PC-9 (cell line): ENCODE measurements at regions not wholly inside any gene's neighbourhood (a gene's known extent, or its start where the extent isn't known, plus 50 kb on each side); places are given as distances from the start of the nearest gene placed in this dataset.

ENCODE experiments used
- BruUV-seq: library from RNA; stranded (reverse); fragments of 400-500 nt; replicated peaks from 2 replicates; lab custom pipeline; 2021; lab: Mats Ljungman, UMichigan
- CTCF ChIA-PET: fragments of 300-600 bp; sonication (Branson Sonifier 250); formaldehyde crosslinking; loops from one replicate; lab custom pipeline; 2022; ENCODE audit warnings: antibody characterized with exemption; lab: Charles Lee
- POLR2A ChIA-PET: fragments of 300-600 bp; sonication (Branson Sonifier 250); formaldehyde crosslinking; loops from one replicate; lab custom pipeline; 2022; ENCODE audit warnings: antibody characterized with exemption; ENCODE audit not compliant: unreplicated experiment; lab: Charles Lee
- DNase-seq, 2 experiments: peaks; one replicate each; pipeline versions ENCODE4 v3.0.0 to v3.0.0-alpha.2; 2015 to 2022; ENCODE audit warnings: mixed read lengths in 1 of 2
- H2AFZ ChIP-seq: fragments of 200-600 bp; sonication (generic); 2 replicates; pipeline ENCODE4 v1.8.1; 2017; ENCODE audit warnings: antibody characterized with exemption
- H3F3A ChIP-seq: fragments of 200-600 bp; sonication (generic); 2 replicates; pipeline ENCODE4 v1.8.1; 2017; ENCODE audit warnings: antibody characterized with exemption, mild to moderate bottlenecking, low read depth; ENCODE audit not compliant: insufficient read depth
- H3K27ac ChIP-seq: fragments of 200-600 bp; sonication (generic); 2 replicates; pipeline ENCODE4 v1.6.1; 2016; ENCODE audit warnings: mixed run types
- H3K27me3 ChIP-seq: fragments of 200-600 bp; sonication (generic); 2 replicates; pipeline ENCODE4 v1.6.1; 2016; ENCODE audit warnings: low read depth, mixed run types; ENCODE audit not compliant: insufficient read depth
- H3K36me3 ChIP-seq: fragments of 200-600 bp; sonication (generic); 2 replicates; pipeline ENCODE4 v1.6.1; 2016; ENCODE audit warnings: low read depth, mixed run types
- H3K4me1 ChIP-seq: fragments of 200-600 bp; sonication (generic); replicated peaks from 2 replicates; pipeline ENCODE4 v1.6.1; 2016; ENCODE audit warnings: mixed run types; ENCODE audit not compliant: insufficient read depth
- H3K4me2 ChIP-seq: fragments of 200-600 bp; sonication (generic); 2 replicates; pipeline ENCODE4 v1.6.1; 2017; ENCODE audit warnings: mixed run types
- H3K4me3 ChIP-seq: fragments of 200-600 bp; sonication (generic); 2 replicates; pipeline ENCODE4 v1.6.1; 2016; ENCODE audit warnings: mixed run types
- H3K79me2 ChIP-seq: fragments of 200-600 bp; sonication (generic); 2 replicates; pipeline ENCODE4 v1.6.1; 2017; ENCODE audit warnings: low read depth, mixed run types
- H3K9me2 ChIP-seq: fragments of 200-600 bp; sonication (generic); 2 replicates; pipeline ENCODE4 v1.8.1; 2017; ENCODE audit warnings: mild to moderate bottlenecking; ENCODE audit not compliant: insufficient read depth
- H3K9me3 ChIP-seq: fragments of 200-600 bp; sonication (generic); 2 replicates; pipeline ENCODE4 v1.8.1; 2016; ENCODE audit warnings: low read depth; ENCODE audit not compliant: insufficient read depth
- H4K20me1 ChIP-seq: fragments of 200-600 bp; sonication (generic); 2 replicates; pipeline ENCODE4 v1.8.1; 2017; ENCODE audit not compliant: insufficient read depth
- EZH2 ChIP-seq: fragments of 200-600 bp; sonication (generic); IDR thresholded peaks from 2 replicates; pipeline ENCODE4 v1.8.0; 2017; ENCODE audit warnings: antibody characterized with exemption, low read depth
- intact Hi-C: fragments of 100-400 bp; cut with micrococcal nuclease; formaldehyde crosslinking; loops from one replicate; pipeline ENCODE4 v1.10.0; 2022; ENCODE audit not compliant: unreplicated experiment
- TF ChIP-seq, protein P1 (sequence below): fragments of 200-600 bp; sonication (generic); conservative IDR thresholded peaks from 2 replicates; pipeline ENCODE4 v1.6.1; 2017; ENCODE audit warnings: mixed run types, antibody characterized with exemption, mild to moderate bottlenecking, moderate library complexity

- Histone ChIP-seq H3K79me2 (no peaks in the 10 kb centered on the region), H3K36me3 (no peaks in the 10 kb centered on the region), H3K4me3 (no peak overlapping the region), H2AFZ (no peak overlapping the region), H3K9me2 (no peaks in the 10 kb centered on the region), H3F3A (no peaks in the 10 kb centered on the region), H3K27ac (no peak overlapping the region), H3K9me3 (no peaks in the 10 kb centered on the region), H3K4me1 (no peaks in the 10 kb centered on the region), H4K20me1 (no peaks in the 10 kb centered on the region), H3K27me3 (no peaks in the 10 kb centered on the region), H3K4me2 (no peak overlapping the region)
- DNase-seq: no peak
- BruUV-seq: no TSS peak
- POLR2A ChIA-PET: no interaction called here
- CTCF ChIA-PET: no interaction called here
- intact Hi-C loops: no loop called here
- TF ChIP-seq, protein P1, sequence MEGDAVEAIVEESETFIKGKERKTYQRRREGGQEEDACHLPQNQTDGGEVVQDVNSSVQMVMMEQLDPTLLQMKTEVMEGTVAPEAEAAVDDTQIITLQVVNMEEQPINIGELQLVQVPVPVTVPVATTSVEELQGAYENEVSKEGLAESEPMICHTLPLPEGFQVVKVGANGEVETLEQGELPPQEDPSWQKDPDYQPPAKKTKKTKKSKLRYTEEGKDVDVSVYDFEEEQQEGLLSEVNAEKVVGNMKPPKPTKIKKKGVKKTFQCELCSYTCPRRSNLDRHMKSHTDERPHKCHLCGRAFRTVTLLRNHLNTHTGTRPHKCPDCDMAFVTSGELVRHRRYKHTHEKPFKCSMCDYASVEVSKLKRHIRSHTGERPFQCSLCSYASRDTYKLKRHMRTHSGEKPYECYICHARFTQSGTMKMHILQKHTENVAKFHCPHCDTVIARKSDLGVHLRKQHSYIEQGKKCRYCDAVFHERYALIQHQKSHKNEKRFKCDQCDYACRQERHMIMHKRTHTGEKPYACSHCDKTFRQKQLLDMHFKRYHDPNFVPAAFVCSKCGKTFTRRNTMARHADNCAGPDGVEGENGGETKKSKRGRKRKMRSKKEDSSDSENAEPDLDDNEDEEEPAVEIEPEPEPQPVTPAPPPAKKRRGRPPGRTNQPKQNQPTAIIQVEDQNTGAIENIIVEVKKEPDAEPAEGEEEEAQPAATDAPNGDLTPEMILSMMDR: no peak
- no peak for TF ChIP-seq EZH2
Measured at GRCh38 chr14:82889701-82890100, 1356.0 kb upstream of the SEL1L start.

GRCh38 chr14:82896476-82896875, 1362.8 kb upstream of the SEL1L start:
- no peaks in the 10 kb centered on the region for H3K79me2 ChIP-seq
- H3K9me3 ChIP-seq: no peaks in the 10 kb centered on the region
- H3K4me3 ChIP-seq: no peak overlapping the region
- H3K27ac ChIP-seq: no peak overlapping the region
- H3K27me3 ChIP-seq: no peaks in the 10 kb centered on the region
- no TSS peak for BruUV-seq
- no peak overlapping the region for H2AFZ ChIP-seq
- ChIA-PET CTCF (no interaction called here), POLR2A (no interaction called here)
- no peak for TF ChIP-seq EZH2
- DNase-seq: no peak
- no peaks in the 10 kb centered on the region for H3K4me1 ChIP-seq
- H3K9me2 ChIP-seq: no peaks in the 10 kb centered on the region
- intact Hi-C loops: no loop called here
- H4K20me1 ChIP-seq: no peaks in the 10 kb centered on the region
- H3F3A ChIP-seq: no peaks in the 10 kb centered on the region
- H3K4me2 ChIP-seq: no peak overlapping the region
- H3K36me3 ChIP-seq: no peaks in the 10 kb centered on the region

- POLR2A ChIA-PET: no interaction called here
- no TSS peak for BruUV-seq
- TF ChIP-seq, protein P1: no peak
- TF ChIP-seq EZH2: no peak
- Histone ChIP-seq H3K9me2 (no peaks in the 10 kb centered on the region), H4K20me1 (no peaks in the 10 kb centered on the region), H3K27ac (no peak overlapping the region), H3K9me3 (no peaks in the 10 kb centered on the region), H3K4me2 (no peak overlapping the region), H3K27me3 (no peaks in the 10 kb centered on the region), H3F3A (no peaks in the 10 kb centered on the region), H2AFZ (no peak overlapping the region), H3K36me3 (no peaks in the 10 kb centered on the region), H3K4me3 (no peak overlapping the region), H3K79me2 (no peaks in the 10 kb centered on the region), H3K4me1 (no peaks in the 10 kb centered on the region)
- CTCF ChIA-PET: no interaction called here
- intact Hi-C loops: no loop called here
- DNase-seq: no peak
Measured at GRCh38 chr14:82897469-82898308, 1364.0 kb upstream of the SEL1L start.
